GM20000 (cell line): ENCODE measurements at regions not wholly inside any gene's neighbourhood (a gene's known extent, or its start where the extent isn't known, plus 50 kb on each side); places are given as distances from the start of the nearest gene placed in this dataset.

Experiments used
- DNase-seq: peaks from one replicate; pipeline ENCODE4 v3.0.0; 2012; ENCODE audit warnings: low spot score
- TF ChIP-seq, protein P1 (sequence below): IDR thresholded peaks from 2 replicates; pipeline ENCODE4 v1.5.1; 2012; ENCODE audit warnings: mild to moderate bottlenecking, control low read depth; ENCODE audit errors: extremely low read depth, missing control alignments

DNA sequence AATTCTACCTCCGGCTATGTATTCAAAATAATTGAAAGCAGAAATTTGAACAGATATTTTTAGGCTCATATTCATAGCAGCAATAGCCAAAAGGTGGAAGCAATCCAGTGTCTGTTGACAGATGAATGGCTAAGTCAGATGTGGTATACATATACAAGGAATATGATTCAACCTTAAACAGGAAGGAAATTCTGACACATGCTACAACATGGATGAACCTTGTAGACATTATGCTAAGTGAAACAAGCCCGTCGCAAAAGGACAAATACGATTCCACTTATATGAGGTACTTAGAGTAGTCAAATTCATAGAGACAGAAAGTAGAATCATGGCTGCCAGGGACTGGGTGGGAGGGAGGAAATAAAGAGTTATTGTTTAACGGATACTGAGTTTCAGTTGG lies 331.6 kb downstream of the PCNX1 start:
- TF ChIP-seq, protein P1, sequence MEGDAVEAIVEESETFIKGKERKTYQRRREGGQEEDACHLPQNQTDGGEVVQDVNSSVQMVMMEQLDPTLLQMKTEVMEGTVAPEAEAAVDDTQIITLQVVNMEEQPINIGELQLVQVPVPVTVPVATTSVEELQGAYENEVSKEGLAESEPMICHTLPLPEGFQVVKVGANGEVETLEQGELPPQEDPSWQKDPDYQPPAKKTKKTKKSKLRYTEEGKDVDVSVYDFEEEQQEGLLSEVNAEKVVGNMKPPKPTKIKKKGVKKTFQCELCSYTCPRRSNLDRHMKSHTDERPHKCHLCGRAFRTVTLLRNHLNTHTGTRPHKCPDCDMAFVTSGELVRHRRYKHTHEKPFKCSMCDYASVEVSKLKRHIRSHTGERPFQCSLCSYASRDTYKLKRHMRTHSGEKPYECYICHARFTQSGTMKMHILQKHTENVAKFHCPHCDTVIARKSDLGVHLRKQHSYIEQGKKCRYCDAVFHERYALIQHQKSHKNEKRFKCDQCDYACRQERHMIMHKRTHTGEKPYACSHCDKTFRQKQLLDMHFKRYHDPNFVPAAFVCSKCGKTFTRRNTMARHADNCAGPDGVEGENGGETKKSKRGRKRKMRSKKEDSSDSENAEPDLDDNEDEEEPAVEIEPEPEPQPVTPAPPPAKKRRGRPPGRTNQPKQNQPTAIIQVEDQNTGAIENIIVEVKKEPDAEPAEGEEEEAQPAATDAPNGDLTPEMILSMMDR = no peak
- DNase-seq = no peak

DNA sequence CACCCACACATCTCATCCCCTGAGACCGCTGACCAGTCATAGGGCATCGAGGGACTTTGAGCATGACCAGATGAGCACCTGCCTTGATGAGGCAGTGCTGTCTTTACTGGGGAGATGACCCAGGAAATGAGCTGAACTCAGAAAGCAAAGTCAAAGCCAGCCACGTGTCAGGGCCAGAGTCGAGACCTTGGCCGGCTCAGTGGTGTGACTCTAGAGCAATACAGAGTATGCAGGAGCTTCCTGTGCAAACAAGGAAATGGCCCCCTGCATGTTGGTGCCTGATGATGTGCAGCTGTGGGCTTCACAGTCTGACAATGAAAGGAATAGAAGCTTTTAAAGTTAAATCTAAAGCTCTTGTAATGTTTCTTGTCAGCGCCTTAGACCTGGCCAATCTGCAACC lies 332.9 kb downstream of the PCNX1 start:
- DNase-seq = no peak
- TF ChIP-seq, protein P1 = no peak

DNA sequence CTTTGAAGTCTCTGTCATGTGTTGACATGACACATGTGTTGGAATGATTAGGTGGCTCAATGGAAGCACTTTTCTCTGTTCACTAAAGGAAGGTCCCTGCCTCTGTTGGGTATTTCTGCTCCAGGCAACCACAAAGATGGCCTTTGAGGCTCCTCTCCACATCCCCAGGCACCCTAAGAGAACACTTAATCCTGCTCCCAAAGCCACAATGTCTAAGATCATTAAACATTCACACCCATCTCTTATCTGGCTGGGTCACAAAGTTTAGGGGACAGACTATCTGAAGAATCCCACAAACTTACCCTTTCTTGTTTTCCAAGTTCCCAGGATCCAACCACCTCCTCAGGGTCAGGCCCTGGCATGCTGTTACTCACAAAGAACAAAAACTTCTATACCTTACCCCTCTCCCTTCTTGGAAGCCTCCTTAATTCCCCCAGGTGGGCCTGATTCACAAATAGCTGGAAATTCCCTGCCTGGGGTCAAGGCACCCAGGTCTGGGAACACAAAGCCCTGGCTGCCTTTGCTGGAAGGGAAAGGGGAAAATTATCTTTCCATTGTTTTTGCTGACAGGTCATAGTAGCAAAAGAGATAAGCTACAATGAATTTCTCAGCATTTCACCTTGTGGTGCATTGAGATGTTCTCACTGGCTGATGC lies 333.7 kb downstream of the PCNX1 start:
- TF ChIP-seq, protein P1 = no peak
- no peak for DNase-seq

DNA sequence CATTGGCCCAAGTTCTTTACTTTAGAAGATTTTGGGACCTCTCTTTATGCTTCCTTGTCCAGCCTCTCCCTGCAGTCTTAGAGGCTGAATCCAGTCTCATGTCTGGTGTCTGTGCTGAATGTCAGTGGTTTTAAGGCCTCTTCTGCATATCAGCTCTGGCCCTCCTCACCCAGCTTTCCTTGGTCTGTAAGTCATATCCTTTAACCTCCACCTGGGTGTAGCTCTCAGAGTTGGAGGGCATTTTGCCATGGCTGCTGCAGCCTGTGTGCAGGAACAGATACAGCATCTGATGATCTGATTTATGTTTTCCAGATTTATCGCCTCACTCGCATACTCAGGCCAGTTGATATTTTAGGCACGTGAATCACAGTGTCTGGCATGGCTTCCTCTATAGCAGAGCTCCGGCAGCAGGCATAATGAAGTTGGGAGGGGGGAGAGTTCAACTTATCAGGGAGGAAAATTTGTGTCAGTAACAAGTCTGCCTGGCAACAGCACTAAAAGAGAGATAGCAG lies 335.0 kb downstream of the PCNX1 start:
- no peak for DNase-seq
- TF ChIP-seq, protein P1 = no peak

DNA sequence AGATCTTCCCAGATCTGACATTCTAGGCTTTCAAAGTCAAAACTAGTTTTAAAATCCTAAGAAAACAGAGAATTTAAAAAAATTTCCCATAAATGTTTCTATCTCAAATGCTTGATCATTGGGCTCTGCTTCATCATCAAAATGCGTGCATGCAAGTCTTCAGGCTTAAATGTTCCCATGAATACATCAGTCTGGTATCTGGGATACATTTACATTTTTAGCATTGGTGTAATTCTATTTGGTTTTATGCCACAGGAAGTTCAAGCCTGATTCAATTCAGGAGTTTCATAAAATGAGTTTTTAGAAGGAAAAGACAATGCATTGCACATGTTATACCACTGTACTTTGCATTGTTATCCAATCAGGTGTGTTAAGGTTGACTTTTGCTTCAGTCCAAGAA lies 336.4 kb downstream of the PCNX1 start:
- TF ChIP-seq, protein P1 = no peak
- no peak for DNase-seq

DNA sequence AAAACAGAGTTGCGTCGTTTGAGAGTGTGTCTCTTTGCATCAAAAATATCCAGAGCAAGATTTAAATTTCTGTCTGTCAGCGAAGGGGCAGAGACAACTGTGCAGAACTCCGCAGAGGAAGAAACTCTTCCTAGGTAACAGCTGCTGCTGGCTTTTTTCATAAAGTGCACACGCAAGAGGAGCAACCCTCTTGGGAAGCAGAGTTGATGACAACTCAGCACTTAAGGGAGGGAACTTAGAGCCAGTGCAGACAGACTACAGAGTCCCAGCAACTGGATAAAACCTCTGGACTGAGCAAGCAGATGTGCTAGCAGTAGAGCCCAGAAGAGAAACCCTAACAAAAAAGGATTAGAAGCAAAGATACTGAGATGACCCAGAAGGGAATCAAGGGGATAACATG lies 337.1 kb downstream of the PCNX1 start:
- no peak for DNase-seq
- TF ChIP-seq, protein P1 = no peak

DNA sequence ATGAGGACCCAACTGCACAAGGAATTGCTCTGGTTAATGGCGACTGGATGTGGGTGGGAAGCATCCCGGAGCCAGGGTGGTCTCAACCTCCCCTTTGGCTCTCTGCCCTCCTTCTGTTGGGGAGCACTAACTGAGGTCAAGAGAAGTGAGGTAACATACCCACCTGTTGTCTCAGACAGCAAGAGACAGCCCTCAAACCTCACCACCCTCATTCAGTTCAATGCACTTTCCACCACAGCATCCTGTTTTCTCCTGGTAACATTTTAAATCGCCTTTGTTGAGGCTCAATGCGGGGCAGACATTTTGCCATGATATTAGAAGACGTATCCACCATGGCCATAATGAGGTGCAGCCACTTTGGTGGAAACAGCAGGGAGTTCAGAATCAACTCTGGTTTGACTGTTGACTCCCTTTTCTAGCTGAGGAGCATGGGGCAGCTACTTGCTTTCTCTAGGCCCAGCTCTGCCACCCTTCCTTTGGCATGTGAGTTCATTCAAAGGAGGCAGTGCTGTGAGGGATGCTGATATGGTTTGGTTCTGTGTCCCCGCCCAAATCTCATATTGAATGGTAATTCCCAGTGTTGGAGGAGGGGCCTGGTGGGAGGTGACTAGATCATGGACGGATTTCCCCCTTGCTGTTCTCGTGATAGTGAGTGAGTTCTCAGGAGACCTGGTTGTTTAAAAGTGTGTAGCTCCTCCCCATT lies 338.6 kb downstream of the PCNX1 start:
- TF ChIP-seq, protein P1 = no peak

More for the DNA sequence above, 338.6 kb downstream of the PCNX1 start:
- DNase-seq = no peak
